ENCODE measurements at regions not wholly inside any gene's neighbourhood (a gene's known extent, or its start where the extent isn't known, plus 50 kb on each side); places are given as distances from the start of the nearest gene placed in this dataset.

DNA sequence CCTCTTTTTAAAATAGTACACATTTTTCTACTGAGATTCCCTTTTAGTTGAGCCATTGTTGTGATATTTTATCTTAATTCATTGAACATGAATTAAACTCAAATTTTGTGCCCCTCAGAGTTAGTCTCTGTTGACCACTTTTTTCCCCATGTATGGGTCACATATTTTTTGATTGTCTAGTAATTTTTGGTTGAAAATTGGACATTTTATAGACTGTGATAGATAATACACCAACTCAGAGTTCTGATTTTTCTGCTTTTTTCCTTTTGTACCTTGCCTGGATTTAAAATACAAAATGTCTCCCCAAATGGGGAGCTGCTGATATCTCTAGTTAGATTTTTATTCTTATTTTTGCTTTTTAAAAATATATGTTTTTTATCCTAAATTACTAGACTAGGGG is 291.8 kb upstream of the CITED2 start:
- Histone ChIP-seq H3K4me1 (no peaks in the 10 kb centered on the region), H3K9me3 (no peaks in the 10 kb centered on the region), H3K27ac (no peak overlapping the region), H3K36me3 (no peaks in the 10 kb centered on the region), H3K27me3 (no peaks in the 10 kb centered on the region), H3K4me3 (no peak overlapping the region)
- no peak for DNase-seq (ENCODE audit: low spot score in 2 of 2)
- TF ChIP-seq POLR2A (IDR thresholded peaks at IDR 0.05) (no peak), POLR2AphosphoS5 (IDR thresholded peaks at IDR 0.05) (no peak), EP300 (IDR thresholded peaks at IDR 0.05) (no peak)
- TF ChIP-seq, protein P1, sequence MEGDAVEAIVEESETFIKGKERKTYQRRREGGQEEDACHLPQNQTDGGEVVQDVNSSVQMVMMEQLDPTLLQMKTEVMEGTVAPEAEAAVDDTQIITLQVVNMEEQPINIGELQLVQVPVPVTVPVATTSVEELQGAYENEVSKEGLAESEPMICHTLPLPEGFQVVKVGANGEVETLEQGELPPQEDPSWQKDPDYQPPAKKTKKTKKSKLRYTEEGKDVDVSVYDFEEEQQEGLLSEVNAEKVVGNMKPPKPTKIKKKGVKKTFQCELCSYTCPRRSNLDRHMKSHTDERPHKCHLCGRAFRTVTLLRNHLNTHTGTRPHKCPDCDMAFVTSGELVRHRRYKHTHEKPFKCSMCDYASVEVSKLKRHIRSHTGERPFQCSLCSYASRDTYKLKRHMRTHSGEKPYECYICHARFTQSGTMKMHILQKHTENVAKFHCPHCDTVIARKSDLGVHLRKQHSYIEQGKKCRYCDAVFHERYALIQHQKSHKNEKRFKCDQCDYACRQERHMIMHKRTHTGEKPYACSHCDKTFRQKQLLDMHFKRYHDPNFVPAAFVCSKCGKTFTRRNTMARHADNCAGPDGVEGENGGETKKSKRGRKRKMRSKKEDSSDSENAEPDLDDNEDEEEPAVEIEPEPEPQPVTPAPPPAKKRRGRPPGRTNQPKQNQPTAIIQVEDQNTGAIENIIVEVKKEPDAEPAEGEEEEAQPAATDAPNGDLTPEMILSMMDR (IDR thresholded peaks at IDR 0.05): no peak

DNA sequence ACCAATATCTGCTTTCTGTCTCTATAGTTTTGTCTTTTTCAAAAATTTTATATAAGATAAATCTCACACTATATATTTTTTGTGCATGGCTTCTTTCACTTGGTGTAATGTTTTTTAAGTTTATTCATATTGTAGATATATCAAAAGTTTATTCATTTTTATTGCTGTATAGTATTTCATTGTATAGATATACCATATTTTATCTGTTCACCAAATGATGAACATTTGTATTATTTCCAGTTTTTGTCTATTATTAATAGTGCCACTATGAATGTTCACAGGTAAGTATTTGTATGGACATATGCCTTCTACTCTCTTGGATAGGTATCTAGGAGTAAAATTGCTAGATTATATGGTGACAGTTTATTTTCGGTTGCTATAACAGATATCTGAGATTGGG is 289.5 kb upstream of the CITED2 start:
- Histone ChIP-seq H3K36me3 (no peaks in the 10 kb centered on the region), H3K27ac (no peak overlapping the region), H3K27me3 (no peaks in the 10 kb centered on the region), H3K4me1 (no peaks in the 10 kb centered on the region), H3K4me3 (no peak overlapping the region), H3K9me3 (no peaks in the 10 kb centered on the region)
- TF ChIP-seq, protein P1 (IDR thresholded peaks at IDR 0.05): no peak
- no peak for TF ChIP-seq POLR2AphosphoS5 (IDR thresholded peaks at IDR 0.05)
- no peak for TF ChIP-seq POLR2A (IDR thresholded peaks at IDR 0.05)
- WGBS: 100% methylated on average over 1 of the region's 1 CpG
- no peak for DNase-seq (ENCODE audit: low spot score in 2 of 2)

DNA sequence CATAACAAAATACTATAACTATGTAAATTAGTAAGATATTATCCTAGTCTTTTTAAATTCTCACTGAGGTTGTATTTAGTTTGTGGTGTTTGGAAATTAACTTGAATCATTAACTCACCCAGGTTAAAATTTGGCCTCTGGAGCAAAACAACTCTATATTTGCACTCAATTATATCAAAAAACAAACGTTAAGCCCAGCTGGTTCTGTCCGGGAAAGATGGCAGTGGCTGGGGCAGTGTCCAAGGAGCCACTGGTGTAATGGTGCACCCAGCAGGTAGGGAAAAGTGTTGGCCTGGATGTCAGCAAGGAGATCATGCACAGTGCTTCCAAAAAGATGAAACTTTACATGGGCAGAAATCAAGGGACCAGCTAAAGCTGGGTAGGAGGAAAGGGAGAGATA is 285.3 kb upstream of the CITED2 start:
- no peak overlapping the region for H3K27ac ChIP-seq
- H3K36me3 ChIP-seq: no peaks in the 10 kb centered on the region
- peaks cover 5% of the 10 kb centered on the region for H3K4me1 ChIP-seq
- H3K27me3 ChIP-seq: no peaks in the 10 kb centered on the region
- DNase-seq (ENCODE audit: low spot score in 2 of 2): no peak
- H3K9me3 ChIP-seq: no peaks in the 10 kb centered on the region
- TF ChIP-seq POLR2A (IDR thresholded peaks at IDR 0.05) (no peak), EP300 (IDR thresholded peaks at IDR 0.05) (no peak), POLR2AphosphoS5 (IDR thresholded peaks at IDR 0.05) (no peak)
- TF ChIP-seq, protein P1 (IDR thresholded peaks at IDR 0.05): no peak
- H3K4me3 ChIP-seq: no peak overlapping the region
- WGBS: 71% methylated on average over 2 of the region's 2 CpGs

GRCh38 chr6:139659196-139659595 is 284.7 kb upstream of the CITED2 start:
- TF ChIP-seq, protein P1 (IDR thresholded peaks at IDR 0.05): no peak
- no peak for TF ChIP-seq EP300 (IDR thresholded peaks at IDR 0.05)
- TF ChIP-seq POLR2A (IDR thresholded peaks at IDR 0.05): no peak
- TF ChIP-seq POLR2AphosphoS5 (IDR thresholded peaks at IDR 0.05): no peak
- 90% methylated on average over 3 of the region's 3 CpGs for WGBS
- H3K9me3 ChIP-seq: no peaks in the 10 kb centered on the region

DNA sequence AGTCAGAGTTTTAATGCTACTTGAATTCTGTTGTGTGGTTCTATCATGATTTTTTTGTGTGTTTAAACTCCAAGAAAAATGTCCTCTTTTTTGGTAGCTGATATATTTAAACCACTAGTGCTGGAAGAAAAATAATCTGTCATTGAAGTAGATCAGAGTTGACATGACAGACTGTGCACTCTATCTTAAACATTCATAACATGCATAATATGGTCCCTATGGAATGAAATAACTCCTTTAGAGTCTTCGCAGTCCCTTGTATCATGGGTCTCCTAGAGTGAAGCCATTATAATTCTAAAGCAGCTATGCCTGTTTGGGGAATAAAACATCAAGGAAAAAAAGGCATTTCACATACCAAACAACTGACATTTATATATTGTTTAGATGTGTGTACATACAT is 282.7 kb upstream of the CITED2 start:
- no peak for TF ChIP-seq POLR2AphosphoS5 (IDR thresholded peaks at IDR 0.05)
- DNase-seq (ENCODE audit: low spot score in 2 of 2): no peak
- Histone ChIP-seq H3K4me3 (no peak overlapping the region), H3K27me3 (no peaks in the 10 kb centered on the region), H3K27ac (no peak overlapping the region), H3K4me1 (peaks cover 5% of the 10 kb centered on the region), H3K9me3 (no peaks in the 10 kb centered on the region), H3K36me3 (no peaks in the 10 kb centered on the region)
- WGBS: 97% methylated on average over 1 of the region's 1 CpG

More at GRCh38 chr6:139659196-139659595, 284.7 kb upstream of the CITED2 start:
- peaks cover 5% of the 10 kb centered on the region for H3K4me1 ChIP-seq
- DNase-seq (ENCODE audit: low spot score in 2 of 2): no peak
- no peaks in the 10 kb centered on the region for H3K36me3 ChIP-seq
- H3K4me3 ChIP-seq: no peak overlapping the region
- no peaks in the 10 kb centered on the region for H3K27me3 ChIP-seq
- no peak overlapping the region for H3K27ac ChIP-seq
